Adrenal gland (tissue), 5 donors: ENCODE measurements at regions not wholly inside any gene's neighbourhood (a gene's known extent, or its start where the extent isn't known, plus 50 kb on each side); places are given as distances from the start of the nearest gene placed in this dataset.

Experiments
- CTCF ChIP-seq, 6 experiments: fragments of 450-650 bp in 4 of 6; fragments of 200-600 bp in 2 of 6; sonication (generic) in 1 of 6; IDR thresholded peaks; 1 replicate in 5 of 6; 2 replicates in 1 of 6; pipeline versions ENCODE4 v1.5.1 to v1.8.0; 2016 to 2021; ENCODE audit warnings: antibody characterized with exemption in 6 of 6, mild to moderate bottlenecking in 2 of 6, moderate library complexity in 1 of 6
- POLR2A ChIP-seq, 2 donors: fragments of 450-650 bp; IDR thresholded peaks; one replicate each; pipeline ENCODE4 v1.6.1; 2017; ENCODE audit warnings: antibody characterized with exemption in 2 of 2, mild to moderate bottlenecking in 2 of 2, moderate library complexity in 1 of 2
- donor health status: DM: no; HTN: no; CAD: no.

- TF ChIP-seq CTCF (IDR thresholded peaks at IDR 0.05) (no peak), POLR2A (IDR thresholded peaks at IDR 0.05) (no peak)
Measured at GRCh38 chr6:148682990-148683389, 63.8 kb upstream of the UST start.
